Amniotic epithelial cell (primary cell): ENCODE measurements at regions not wholly inside any gene's neighbourhood (a gene's known extent, or its start where the extent isn't known, plus 50 kb on each side); places are given as distances from the start of the nearest gene placed in this dataset.

ENCODE experiments used
- DNase-seq: peaks from one replicate; pipeline ENCODE4 v3.0.0-alpha.2; 2010; ENCODE audit warnings: low read depth

DNA sequence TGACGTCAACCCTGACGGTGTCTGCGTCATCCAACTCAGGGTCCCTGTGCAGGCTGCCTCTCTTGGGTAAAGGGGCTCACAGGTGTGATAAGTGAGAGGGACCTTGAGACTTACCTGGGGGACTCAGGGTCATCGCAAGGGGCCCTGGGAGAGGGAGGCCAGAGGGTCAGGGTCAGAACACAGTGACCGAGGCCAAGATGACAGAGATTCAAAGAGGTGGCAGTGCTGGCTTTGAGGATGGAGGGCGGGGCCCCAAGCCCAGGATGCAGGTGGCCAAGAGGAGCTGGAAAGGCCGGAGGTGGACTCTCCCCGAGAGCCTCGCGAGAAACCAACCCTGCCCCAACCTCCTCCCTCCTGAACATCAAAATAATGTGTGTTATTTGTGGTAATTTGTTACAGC, 165.2 kb upstream of the PPP2R2D start:
- DNase-seq, result no peak

GRCh38 chr10:131736321-131736980, 164.4 kb upstream of the PPP2R2D start:
- no peak for DNase-seq

DNA sequence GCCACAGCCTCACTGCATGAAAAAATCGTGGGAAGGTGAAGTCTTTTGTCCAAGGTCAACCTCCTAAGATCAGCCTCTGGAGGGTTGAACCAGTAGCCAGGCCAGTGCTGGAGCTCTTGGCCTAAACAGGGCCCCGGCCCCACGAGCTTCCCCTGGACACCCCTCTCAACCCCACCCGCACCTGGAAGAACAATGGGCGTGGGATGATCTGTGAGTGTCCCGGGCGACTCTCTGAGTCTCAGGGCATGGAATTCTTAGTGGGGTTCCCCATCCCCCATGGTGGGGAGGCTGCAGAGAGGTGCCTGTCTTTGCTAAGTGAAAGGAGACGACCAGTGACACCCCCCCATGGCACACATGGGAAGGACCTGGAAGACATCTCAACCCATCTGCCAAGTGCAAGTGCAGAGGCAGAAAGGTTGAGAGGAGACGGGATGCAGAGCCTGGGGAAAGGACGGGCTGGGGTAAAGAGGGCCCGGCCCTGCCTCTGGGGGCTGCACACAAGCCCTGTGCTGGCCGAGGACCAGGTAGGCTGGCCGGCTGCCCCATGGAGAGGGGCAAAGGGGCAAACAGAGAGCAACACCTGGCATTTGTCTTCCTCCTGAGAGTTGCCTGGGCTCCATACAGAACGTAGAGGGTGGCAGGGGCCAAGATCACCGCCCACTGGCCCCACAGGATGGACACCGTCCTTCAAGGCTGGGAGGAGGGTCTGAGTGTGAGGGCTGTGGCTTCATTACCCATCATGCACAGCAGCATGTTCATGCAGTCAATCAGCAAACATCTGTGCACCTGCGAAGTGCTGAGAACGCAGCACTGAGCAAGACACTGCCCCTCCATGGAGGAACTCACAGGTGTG, 163.0 kb upstream of the PPP2R2D start:
- no peak for DNase-seq

DNA sequence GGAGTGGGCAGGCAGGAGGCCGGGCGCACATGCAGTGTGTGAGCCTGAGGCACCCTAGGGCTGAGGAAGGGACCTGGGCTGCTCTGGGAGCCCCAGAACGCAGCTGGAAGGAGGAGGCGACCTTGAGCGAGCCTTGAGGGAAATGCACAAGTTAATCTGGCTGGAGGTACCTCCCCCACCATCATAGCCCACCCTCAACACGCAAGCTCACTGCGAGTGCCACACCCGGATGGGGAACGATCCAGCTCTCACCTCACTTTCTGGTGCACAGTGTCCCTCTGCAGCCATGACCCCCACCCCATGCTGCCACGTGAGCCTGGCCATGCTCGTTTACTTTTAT, 162.4 kb upstream of the PPP2R2D start:
- DNase-seq, result no peak

- no peak for DNase-seq
Observed at GRCh38 chr10:131739206-131739605, 161.6 kb upstream of the PPP2R2D start.

DNA sequence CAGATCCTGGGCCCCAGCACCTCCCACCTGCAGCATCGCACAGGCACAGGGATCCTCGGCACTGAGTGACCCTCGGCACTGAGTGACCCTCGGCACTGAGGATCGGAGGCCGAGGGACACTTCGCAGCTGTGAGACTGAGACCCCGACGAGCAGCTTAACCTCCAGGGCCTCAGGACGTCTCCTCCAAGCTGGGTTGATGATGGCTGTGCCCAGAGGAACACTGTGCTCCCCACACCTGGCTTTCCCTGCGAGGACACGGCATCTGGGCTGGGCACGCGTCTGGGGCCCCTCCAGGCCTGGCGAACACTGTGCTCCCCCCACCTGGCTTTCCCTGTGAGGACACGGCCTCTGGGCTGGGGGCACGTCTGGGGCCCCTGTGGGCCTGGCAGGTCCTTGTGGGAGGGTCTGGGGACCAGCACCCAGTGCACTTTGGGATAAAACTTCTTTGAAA, 158.3 kb upstream of the PPP2R2D start:
- no peak for DNase-seq

GRCh38 chr10:131743190-131744151, 157.3 kb upstream of the PPP2R2D start:
- DNase-seq, result no peak

DNA sequence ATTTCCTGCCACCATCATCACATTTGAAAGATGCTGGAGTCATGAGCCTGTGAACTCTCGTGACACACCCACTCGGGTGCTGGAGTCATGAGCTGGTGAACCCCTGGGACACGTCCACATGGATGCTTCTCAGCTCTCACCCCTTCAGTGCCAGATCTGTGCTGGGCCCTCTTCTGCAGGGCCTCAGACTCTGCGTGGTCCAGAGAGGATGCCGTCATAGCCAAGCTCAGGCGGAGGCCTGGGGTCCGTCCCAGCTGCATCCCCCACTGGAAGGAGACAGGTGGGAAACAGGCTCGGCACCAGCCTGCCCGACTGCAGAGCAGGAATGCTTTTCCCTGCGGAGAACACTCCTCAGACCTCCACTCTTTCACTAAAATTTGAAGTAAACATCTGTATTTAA, 156.5 kb upstream of the PPP2R2D start:
- no peak for DNase-seq

- DNase-seq, result no peak
Observed at GRCh38 chr10:131745591-131745990, 155.2 kb upstream of the PPP2R2D start.

DNA sequence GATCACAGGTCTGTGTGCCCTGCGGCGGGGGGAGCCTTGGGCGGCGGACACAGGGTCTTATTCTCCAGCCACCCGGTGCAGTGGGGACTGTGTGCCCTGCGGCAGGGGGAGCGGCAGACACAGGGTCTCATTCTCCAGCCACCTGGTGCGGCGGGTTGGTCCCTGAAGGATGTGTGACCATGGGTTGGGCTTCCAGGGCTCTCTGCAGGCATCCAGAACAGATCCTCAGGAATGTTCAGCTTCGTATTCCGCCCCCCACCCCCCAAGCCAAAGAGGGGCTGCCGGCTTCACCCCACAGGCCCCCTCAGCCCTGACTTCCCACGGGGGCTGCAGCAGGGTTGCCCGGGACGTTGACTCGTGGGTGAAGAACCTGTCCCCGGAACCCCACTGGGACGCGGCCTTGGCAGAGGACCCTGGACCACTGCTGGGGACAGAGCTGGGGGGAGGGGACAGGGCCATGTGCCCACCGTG, 154.5 kb upstream of the PPP2R2D start:
- DNase-seq, result no peak

DNA sequence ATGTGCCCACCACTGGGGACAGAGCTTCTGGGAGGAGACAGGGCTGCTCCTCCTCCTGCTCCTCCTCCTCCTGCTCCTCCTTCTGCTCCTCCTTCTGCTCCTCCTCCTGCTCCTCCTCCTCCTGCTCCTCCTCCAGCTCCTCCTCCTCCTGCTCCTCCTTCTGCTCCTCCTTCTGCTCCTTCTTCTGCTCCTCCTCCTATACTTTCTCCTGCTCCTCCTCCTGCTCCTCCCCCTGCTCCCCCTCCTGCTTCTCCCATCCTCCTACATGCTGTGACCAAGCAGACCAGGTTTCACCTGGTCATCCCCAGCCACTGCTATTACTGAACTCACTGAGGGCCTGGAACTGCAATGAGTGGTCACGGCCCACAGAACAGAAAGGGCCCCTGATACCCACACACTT, 154.0 kb upstream of the PPP2R2D start:
- DNase-seq, result no peak

DNA sequence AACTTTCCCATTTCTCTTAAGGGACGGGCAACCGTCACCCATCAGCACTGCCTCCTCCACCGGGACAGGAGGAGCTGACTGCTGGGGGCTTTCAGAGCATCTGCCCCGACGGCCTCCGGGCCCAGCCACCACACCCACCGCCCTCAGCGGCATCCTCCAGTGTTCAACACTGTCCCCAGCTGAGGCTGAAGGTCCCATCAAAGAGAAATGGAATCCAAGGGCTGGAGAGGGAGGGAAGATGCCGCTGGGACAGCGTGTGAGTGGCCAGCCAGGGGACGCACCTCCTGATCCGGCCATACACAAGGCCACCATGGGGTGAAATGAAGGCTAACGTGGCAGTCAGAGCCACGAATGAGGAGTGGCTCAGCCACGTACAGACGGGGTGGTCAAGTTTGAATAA, 153.6 kb upstream of the PPP2R2D start:
- DNase-seq, result no peak

DNA sequence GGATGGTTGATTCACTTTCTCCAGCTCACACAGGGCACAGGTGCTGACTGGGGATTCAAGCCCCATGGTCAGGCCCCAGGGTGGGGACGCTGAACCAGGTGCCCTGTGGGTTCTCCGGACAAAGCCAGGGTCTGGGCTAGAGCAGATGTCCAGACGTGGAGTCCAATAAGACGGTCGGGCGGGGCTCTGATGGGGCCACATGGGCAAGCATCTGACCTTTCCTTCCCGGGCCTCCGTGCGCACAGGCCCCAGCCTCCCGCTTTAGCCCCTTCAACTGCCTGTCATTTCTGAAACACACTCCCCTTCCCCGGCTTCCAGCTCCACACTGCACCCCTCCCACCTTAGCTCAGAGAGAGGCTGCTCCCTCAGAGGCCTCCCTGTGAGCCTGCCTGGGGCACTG, 153.0 kb upstream of the PPP2R2D start:
- DNase-seq, result no peak

DNA sequence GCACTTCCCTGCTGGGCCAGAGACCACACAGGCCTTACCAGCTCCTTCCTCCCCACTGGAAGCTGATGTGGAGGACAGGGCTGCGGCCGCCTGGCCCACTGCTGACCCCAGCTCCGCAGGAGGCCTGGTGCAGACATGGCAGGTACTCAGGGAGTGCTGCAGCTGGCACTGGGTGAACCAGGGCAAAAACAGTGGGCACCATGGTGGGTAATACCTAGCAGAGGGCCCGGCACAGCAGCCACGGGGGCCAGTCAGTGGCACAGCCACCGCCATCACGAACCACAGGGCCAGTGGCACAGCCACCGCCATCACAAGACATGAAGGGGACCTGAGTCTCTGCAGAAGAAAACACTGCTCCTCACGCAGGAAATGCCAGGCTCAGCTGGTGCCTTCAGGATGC, 152.6 kb upstream of the PPP2R2D start:
- DNase-seq, result no peak

- DNase-seq, result no peak
Observed at GRCh38 chr10:131748831-131749766, 151.7 kb upstream of the PPP2R2D start.

GRCh38 chr10:131749767-131750142, 151.1 kb upstream of the PPP2R2D start:
- DNase-seq, result no peak

GRCh38 chr10:131750171-131750895, 150.5 kb upstream of the PPP2R2D start:
- DNase-seq, result no peak

DNA sequence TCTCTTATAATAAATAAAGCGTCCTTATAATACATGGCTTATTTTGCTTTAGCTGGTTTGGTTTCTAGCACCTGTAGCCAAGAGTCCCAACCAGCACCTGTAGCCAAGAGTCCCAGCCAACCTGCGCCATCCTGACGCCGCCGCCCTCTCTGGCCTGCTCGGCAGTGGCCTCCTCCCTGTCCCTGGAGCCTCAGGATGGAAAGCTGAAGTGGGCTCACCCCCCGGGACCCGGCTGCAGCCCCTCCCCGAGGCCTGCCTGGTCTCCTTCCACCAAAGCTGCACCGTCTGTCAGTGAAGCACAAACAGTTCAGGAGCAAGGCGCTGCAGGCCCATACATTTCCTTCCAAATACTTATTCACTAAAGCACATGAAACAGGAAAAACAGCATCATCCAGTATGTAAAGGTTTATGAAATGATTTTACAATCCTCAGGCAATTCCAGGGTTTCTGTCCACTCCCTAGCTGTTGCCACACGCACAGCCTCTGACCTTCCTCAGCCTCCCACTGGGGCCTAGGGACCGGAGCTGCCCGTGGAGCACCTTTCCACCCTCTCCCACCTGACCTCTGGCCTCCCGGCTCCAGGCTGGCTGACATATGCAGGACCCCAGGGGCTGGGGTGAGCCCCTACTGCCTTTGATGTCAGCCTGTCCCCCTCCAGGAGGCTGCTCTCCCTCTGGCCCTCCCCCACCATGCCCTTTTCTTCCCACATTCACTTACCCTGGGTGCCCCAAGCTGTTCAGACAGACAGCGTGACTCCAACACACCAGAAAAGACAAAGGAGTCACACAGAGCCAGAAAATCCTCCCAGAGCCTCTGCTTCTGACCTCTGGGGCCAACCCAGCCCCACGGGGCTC, 149.6 kb upstream of the PPP2R2D start:
- DNase-seq, result no peak
